ENCODE measurements at regions not wholly inside any gene's neighbourhood (a gene's known extent, or its start where the extent isn't known, plus 50 kb on each side); places are given as distances from the start of the nearest gene placed in this dataset.
"Not testable (repeated sequence)": the region's sequence is repeated elsewhere in the genome, so short reads cannot be mapped to it uniquely, and the experiment has no call there.

GRCh38 chr1:224023122-224023521, 90.8 kb upstream of the FBXO28 start:
- not testable (repeated sequence) for DNase-seq

- not testable (repeated sequence) for DNase-seq
Observed at GRCh38 chr1:224022249-224022970, 91.5 kb upstream of the FBXO28 start.

GRCh38 chr1:224019866-224020265, 94.0 kb upstream of the FBXO28 start:
- not testable (repeated sequence) for DNase-seq

GRCh38 chr1:224015782-224016181, 98.1 kb upstream of the FBXO28 start:
- not testable (repeated sequence) for DNase-seq

- DNase-seq, result no peak
Observed at GRCh38 chr1:224014330-224014649, 99.6 kb upstream of the FBXO28 start.

- not testable (repeated sequence) for DNase-seq
Observed at GRCh38 chr1:224013626-224014329, 100.1 kb upstream of the FBXO28 start.

GRCh38 chr1:224012807-224013434, 101.0 kb upstream of the FBXO28 start:
- DNase-seq, result not testable (repeated sequence)

GRCh38 chr1:224012162-224012561, 101.7 kb upstream of the FBXO28 start:
- not testable (repeated sequence) for DNase-seq

GRCh38 chr1:224011751-224012150, 102.2 kb upstream of the FBXO28 start:
- not testable (repeated sequence) for DNase-seq

DNA sequence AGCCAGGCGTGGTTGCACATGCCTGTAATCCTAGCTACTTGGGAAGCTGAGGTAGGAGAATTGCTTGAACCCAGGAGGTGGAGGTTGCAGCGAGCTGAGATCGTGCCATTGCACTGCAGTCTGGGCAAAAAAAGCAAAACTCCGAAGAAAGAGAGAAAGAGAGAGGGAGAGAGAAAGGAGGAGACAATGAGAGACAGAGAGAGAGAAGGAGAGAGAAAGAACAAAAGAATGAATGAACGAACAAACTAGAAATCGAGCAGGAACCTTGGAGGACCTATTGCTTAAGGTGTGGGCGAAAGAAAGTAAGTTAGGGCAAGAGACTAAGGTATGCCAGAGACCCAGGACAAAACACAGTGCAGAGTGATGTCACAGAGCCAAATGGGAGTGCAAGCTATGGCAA, 102.8 kb upstream of the FBXO28 start:
- not testable (repeated sequence) for DNase-seq

DNA sequence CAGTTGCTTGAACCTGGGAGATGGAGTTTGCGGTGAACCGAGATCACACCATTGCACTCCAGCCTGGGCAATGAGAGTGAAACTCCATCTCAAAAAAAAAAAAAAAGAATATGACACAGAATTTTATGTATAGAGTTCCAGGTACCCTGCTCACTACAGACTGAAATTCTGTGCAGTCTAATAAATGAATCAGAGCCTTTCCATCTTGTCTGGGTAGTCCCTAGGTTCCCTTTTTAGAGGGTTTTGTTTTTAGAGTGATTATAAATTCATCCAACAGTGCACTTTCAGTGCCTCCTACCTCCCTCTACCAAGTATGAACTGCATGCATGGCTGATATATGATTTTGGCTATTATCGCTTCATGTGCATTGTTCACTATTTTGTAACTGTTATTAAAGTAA, 107.9 kb upstream of the FBXO28 start:
- DNase-seq, result not testable (repeated sequence)

DNA sequence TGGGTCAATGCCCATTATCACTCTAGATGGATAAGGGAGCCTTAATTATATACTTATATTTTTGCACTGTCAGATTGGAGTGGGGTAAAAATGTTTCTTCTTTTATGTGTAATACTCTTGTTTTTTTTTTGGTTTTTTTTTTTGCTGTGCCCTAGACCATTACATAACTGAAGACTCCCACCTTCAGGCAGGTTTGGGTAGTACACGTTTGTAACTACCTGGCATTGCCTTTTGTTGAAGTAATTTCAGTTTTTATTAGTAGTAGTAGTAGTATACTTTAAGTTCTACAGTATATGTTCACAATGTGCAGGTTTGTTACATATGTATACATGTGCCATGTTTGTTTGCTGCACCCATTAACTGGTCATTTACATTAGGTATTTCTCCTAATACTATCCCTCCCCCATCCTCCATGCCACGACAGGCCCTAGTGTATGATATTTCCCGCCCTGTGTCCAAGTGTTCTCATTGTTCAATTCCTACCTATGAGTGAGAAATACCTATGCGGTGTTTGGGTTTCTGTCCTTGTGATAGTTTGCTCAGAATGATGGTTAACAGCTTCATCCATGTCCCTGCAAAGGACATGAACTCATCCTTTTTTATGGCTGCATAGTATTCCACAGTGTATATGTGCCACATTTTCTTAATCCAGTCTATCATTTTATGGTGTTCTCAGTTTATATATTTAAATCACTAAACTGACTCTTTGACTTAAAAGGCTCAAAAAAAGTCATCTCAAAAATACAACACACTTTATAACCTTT, 109.2 kb upstream of the FBXO28 start:
- DNase-seq, result peak in 1 of 4 experiments; percentile 9

- DNase-seq, result not testable (repeated sequence)
Observed at GRCh38 chr1:224003896-224004295, 110.0 kb upstream of the FBXO28 start.

DNA sequence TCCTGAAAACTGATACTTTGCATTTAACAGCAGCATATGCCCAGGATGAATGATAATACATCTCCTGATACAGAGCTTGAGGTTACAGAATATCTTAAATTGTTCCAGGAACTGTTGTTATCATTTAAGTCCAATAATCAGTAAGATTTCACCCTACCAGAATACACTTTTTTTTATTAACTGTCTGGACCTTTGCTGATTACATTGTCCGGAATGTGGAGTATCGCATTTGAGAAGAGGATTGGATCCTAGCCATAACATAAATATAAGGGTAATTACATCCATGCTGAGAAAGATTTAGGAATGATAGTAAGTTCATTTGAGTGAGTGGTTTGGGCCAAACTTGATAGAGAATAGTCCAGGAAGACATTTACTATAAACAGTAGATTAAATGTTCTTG, 112.2 kb upstream of the FBXO28 start:
- DNase-seq, result not testable (repeated sequence)

DNA sequence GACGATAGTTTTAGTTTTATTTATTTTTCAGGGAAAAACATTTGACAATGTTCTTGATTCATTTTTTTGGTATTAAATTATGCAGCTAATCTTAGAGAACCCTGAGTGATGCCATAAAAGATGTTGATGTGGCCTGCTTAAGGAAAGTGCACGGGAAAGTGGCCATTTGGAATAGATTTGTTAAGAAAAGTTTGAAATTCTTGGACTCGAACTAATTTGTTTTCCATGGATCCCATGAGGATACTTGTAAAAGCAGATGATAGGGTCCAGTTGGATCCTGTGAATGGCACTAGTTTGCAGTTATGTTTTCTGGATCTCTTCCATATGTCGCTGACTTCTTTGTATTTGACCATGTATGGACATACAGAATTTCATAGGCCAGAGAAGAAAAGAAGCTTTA, 114.2 kb upstream of the FBXO28 start:
- DNase-seq, result not testable (repeated sequence)

DNA sequence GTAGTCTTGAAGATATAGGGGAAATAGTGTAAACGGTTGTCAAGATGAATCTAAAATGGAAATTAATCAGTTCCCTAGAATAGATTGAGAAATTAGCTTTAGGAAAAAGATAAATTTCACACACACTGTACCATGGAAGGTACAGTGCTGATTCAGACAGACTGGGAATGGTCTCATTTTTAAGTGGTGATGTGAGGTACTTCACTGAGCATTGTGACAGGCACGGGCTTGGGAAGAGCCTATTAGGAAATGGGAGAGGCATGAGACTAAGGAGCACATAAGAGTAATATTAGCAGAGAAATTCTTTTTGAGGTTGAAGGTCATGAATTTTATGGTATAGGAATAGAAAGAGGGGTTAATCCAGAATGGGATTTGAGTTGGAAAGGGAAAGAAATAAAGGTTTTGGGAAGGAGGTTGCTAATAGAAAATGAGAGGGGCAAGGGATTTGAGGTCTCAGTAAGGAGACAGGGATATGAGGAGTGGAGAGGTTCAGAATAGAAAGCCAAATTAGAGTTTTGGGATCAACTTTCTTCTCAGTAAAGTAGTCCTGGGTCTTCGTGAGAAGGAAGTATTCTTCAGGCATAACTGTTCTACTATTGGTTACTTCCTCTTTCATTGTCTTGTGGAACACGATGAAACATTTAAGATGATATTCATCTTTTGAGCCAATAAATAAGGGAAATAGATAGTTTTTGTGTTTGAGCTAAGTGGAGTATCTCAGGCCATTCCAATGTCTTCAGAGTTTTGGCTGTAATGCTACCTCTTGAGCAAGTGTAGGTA, 115.0 kb upstream of the FBXO28 start:
- DNase-seq, result not testable (repeated sequence)

DNA sequence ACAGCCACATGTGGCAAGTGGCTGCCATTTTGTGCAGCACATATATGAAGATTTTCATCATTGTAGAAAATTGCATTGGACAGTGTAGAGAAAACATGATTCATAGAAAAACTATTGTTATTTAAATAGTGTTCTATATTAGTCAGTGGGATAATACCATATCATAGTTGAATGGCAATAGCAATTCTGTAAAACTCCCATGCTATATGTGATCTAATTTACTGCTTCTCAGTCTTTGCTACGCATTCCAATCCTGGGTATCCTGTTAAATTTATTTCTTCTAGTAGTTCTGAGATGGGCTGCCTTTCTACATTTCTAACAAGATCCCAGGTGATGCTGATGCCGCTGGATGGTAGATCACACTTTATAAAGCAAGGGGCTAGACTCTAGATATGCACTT, 117.5 kb upstream of the FBXO28 start:
- not testable (repeated sequence) for DNase-seq

- DNase-seq, result peak; percentile 98 to 99 (median 99)
Observed at GRCh38 chr1:223992456-223993246, 121.3 kb upstream of the FBXO28 start.

DNA sequence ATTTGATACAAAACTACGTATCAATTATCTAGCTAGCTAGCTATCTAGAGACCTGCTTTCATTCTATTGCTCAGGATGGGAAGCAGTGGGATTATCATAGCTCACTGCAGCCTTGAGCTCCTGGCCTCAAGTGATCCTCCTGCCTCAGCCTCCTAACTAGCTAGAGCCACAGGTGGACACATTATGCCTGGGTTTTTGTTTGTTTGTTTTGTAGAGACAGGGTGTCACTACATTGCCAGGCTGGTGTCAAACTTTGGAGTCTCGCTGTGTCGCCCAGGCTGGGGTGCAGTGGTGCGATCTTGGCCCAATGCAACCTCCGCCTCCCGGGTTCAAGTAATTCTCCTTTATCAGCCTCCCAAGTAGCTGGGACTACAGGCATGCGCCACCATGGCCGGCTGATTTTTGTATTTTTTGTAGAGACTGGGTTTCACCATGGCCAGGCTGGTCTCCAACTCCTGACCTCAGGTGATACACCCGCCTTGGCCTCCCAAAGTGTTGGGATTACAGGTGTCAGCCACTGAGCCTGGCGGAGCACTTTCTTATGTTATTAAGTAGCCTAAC, 122.5 kb upstream of the FBXO28 start:
- DNase-seq, result not testable (repeated sequence)

- not testable (repeated sequence) for DNase-seq
Observed at GRCh38 chr1:223961985-223962384, 116.2 kb upstream of the TP53BP2 start.

GRCh38 chr1:223952801-223953200, 107.1 kb upstream of the TP53BP2 start:
- not testable (repeated sequence) for DNase-seq

Measured in activated naive CD4-positive, alpha-beta T cell (primary cell).